ENCODE measurements at regions not wholly inside any gene's neighbourhood (a gene's known extent, or its start where the extent isn't known, plus 50 kb on each side); places are given as distances from the start of the nearest gene placed in this dataset.

DNA sequence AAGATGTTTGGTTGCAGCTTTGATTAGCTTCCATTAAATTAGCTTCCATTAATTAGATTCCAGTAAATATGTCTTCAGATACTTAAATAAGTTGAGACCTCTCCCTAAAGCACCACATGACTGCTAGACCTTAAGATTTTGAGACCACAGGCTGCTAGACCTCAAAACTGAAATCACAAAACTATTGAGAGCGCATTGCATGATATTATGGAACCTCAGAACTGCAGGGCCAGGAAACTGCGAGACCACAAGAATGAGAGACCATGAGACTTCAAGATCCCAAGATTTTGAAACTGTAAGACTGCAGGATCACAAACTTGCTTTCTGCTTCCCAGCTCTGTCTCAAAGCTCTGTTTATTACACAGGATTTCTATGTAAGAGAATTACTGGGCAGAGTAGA, 87.4 kb downstream of the TRIM42 start:
- Histone ChIP-seq H3K27ac (ENCODE audit: low read depth, low read length) (no peak overlapping the region), H3K79me2 (ENCODE audit: control insufficient read depth, low read length) (no peaks in the 10 kb centered on the region), H3K4me2 (ENCODE audit: low read length) (no peak overlapping the region), H3K4me1 (ENCODE audit: control insufficient read depth, low read length) (no peaks in the 10 kb centered on the region), H3K4me3 (ENCODE audit: low read length) (no peak overlapping the region), H3K27me3 (ENCODE audit: control insufficient read depth, low read length) (no peaks in the 10 kb centered on the region), H3F3A (ENCODE audit: control insufficient read depth, insufficient read depth) (no peaks in the 10 kb centered on the region), H3K9me2 (replicated peaks; ENCODE audit: control insufficient read depth, low read length) (no peaks in the 10 kb centered on the region), H3K9me3 (ENCODE audit: control insufficient read depth, insufficient read depth, low read length) (no peaks in the 10 kb centered on the region), H4K20me1 (ENCODE audit: control insufficient read depth, insufficient read depth, low read depth, low read length) (no peaks in the 10 kb centered on the region), H3K36me3 (ENCODE audit: control insufficient read depth, low read length) (no peaks in the 10 kb centered on the region)
- TF ChIP-seq EZH2phosphoT487 (IDR thresholded peaks at IDR 0.05; ENCODE audit: borderline replicate concordance, low read length): no peak
- TF ChIP-seq CTCF (IDR thresholded peaks at IDR 0.05; ENCODE audit: low read depth, low read length, poor library complexity, severe bottlenecking): no peak

GRCh38 chr3:140766465-140766864, 88.6 kb downstream of the TRIM42 start:
- Histone ChIP-seq H3K79me2 (ENCODE audit: control insufficient read depth, low read length) (no peaks in the 10 kb centered on the region), H3K27me3 (ENCODE audit: control insufficient read depth, low read length) (no peaks in the 10 kb centered on the region), H3K9me2 (replicated peaks; ENCODE audit: control insufficient read depth, low read length) (no peaks in the 10 kb centered on the region), H3K4me2 (ENCODE audit: low read length) (no peak overlapping the region), H3K27ac (ENCODE audit: low read depth, low read length) (no peak overlapping the region), H3K4me3 (ENCODE audit: low read length) (no peak overlapping the region), H3K36me3 (ENCODE audit: control insufficient read depth, low read length) (no peaks in the 10 kb centered on the region), H4K20me1 (ENCODE audit: control insufficient read depth, insufficient read depth, low read depth, low read length) (no peaks in the 10 kb centered on the region), H3F3A (ENCODE audit: control insufficient read depth, insufficient read depth) (no peaks in the 10 kb centered on the region), H3K9me3 (ENCODE audit: control insufficient read depth, insufficient read depth, low read length) (no peaks in the 10 kb centered on the region), H3K4me1 (ENCODE audit: control insufficient read depth, low read length) (peaks cover 7% of the 10 kb centered on the region)
- TF ChIP-seq EZH2phosphoT487 (IDR thresholded peaks at IDR 0.05; ENCODE audit: borderline replicate concordance, low read length): no peak
- no peak for TF ChIP-seq CTCF (IDR thresholded peaks at IDR 0.05; ENCODE audit: low read depth, low read length, poor library complexity, severe bottlenecking)

DNA sequence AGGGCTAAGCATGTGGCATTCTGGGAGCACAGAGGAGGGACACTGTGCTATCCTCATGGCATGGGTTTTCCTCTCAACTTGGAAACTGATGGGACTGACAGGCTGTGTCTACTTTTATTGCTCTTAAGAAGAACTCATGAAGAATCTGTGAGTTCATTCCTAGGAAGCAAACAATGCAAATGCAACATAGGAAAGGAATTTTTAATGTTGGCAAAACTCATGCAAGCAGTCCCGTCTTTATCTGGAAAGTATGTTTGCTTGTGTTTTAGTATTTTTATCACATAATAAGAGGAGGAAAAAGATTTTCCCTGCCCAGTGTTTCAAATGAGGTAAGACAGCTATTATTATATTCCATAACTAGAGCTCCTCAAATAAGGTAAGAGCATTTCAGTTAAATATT, 89.7 kb downstream of the TRIM42 start:
- Histone ChIP-seq H3F3A (ENCODE audit: control insufficient read depth, insufficient read depth) (no peaks in the 10 kb centered on the region), H3K79me2 (ENCODE audit: control insufficient read depth, low read length) (no peaks in the 10 kb centered on the region), H3K27ac (ENCODE audit: low read depth, low read length) (no peak overlapping the region), H3K27me3 (ENCODE audit: control insufficient read depth, low read length) (no peaks in the 10 kb centered on the region), H3K36me3 (ENCODE audit: control insufficient read depth, low read length) (no peaks in the 10 kb centered on the region), H3K9me3 (ENCODE audit: control insufficient read depth, insufficient read depth, low read length) (no peaks in the 10 kb centered on the region), H3K4me3 (ENCODE audit: low read length) (no peak overlapping the region), H3K9me2 (replicated peaks; ENCODE audit: control insufficient read depth, low read length) (no peaks in the 10 kb centered on the region), H3K4me1 (ENCODE audit: control insufficient read depth, low read length) (peaks cover 7% of the 10 kb centered on the region), H3K4me2 (ENCODE audit: low read length) (no peak overlapping the region), H4K20me1 (ENCODE audit: control insufficient read depth, insufficient read depth, low read depth, low read length) (no peaks in the 10 kb centered on the region)
- TF ChIP-seq CTCF (IDR thresholded peaks at IDR 0.05; ENCODE audit: low read depth, low read length, poor library complexity, severe bottlenecking): no peak
- TF ChIP-seq EZH2phosphoT487 (IDR thresholded peaks at IDR 0.05; ENCODE audit: borderline replicate concordance, low read length): no peak

DNA sequence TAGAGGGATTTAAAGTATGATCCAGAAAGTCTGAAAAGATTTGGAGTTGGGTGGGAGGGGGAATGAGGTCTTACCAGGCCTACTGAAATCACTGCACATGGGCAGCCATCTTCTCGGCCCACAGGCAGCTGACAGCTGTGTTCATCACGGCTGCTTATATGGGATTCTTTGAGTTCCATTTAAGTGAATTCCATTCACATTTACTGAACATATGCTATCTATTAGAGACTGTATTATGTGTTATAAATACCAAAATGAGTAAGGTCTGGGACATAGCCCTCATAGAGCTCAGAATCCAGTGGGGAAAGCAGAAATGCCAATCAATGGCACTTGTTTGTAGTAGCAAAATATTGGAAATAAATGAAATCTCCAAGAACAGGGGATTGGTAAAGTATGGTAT, 91.1 kb downstream of the TRIM42 start:
- no peaks in the 10 kb centered on the region for H3F3A ChIP-seq (ENCODE audit: control insufficient read depth, insufficient read depth)
- no peaks in the 10 kb centered on the region for H3K9me3 ChIP-seq (ENCODE audit: control insufficient read depth, insufficient read depth, low read length)

More for the DNA sequence above, 91.1 kb downstream of the TRIM42 start:
- H3K4me3 ChIP-seq (ENCODE audit: low read length): no peak overlapping the region
- no peaks in the 10 kb centered on the region for H4K20me1 ChIP-seq (ENCODE audit: control insufficient read depth, insufficient read depth, low read depth, low read length)
- no peaks in the 10 kb centered on the region for H3K79me2 ChIP-seq (ENCODE audit: control insufficient read depth, low read length)
- no peak overlapping the region for H3K27ac ChIP-seq (ENCODE audit: low read depth, low read length)
- H3K4me1 ChIP-seq (ENCODE audit: control insufficient read depth, low read length): peaks cover 7% of the 10 kb centered on the region
- no peaks in the 10 kb centered on the region for H3K36me3 ChIP-seq (ENCODE audit: control insufficient read depth, low read length)
- H3K4me2 ChIP-seq (ENCODE audit: low read length): no peak overlapping the region
- TF ChIP-seq CTCF (IDR thresholded peaks at IDR 0.05; ENCODE audit: low read depth, low read length, poor library complexity, severe bottlenecking) (no peak), EZH2phosphoT487 (IDR thresholded peaks at IDR 0.05; ENCODE audit: borderline replicate concordance, low read length) (no peak)
- H3K9me2 ChIP-seq (replicated peaks; ENCODE audit: control insufficient read depth, low read length): no peaks in the 10 kb centered on the region
- H3K27me3 ChIP-seq (ENCODE audit: control insufficient read depth, low read length): no peaks in the 10 kb centered on the region

Data from DOHH2 (cell line).